K562 (cell line): ENCODE measurements at regions not wholly inside any gene's neighbourhood (a gene's known extent, or its start where the extent isn't known, plus 50 kb on each side); places are given as distances from the start of the nearest gene placed in this dataset.

ENCODE experiments used
- BRF1 ChIP-seq: IDR thresholded peaks from 3 replicates; pipeline ENCODE4 v1.6.1; 2011; ENCODE audit warnings: borderline replicate concordance, mild to moderate bottlenecking; ENCODE audit not compliant: insufficient read length; ENCODE audit errors: extremely low read depth
- CEBPG ChIP-seq, 3 experiments: fragments of 200-800 bp in 1 of 3; sonication (Bioruptor generic) in 1 of 3; sonication (generic) in 1 of 3; formaldehyde crosslinking in 1 of 3; IDR thresholded peaks in 2 of 3; conservative IDR thresholded peaks in 1 of 3; 2 replicates each; pipeline versions ENCODE4 v1.6.1 to v1.8.0; 2016 to 2022; ENCODE audit warnings: missing compliant biosample characterization in 2 of 3, missing genetic modification characterization in 2 of 3, mild to moderate bottlenecking in 1 of 3, missing genetic modification reagents in 1 of 3
- ELF1 ChIP-seq: fragments of 200-800 bp; sonication (Bioruptor generic); IDR thresholded peaks from 2 replicates; pipeline ENCODE4 v1.6.1; 2016; ENCODE audit warnings: missing genetic modification characterization, missing compliant biosample characterization
- IRF9 ChIP-seq: fragments of 450-650 bp; IDR thresholded peaks from 2 replicates; pipeline ENCODE4 v1.6.1; 2016; ENCODE audit warnings: missing biosample characterization, missing genetic modification characterization
- MCM2 ChIP-seq: fragments of 450-650 bp; IDR thresholded peaks from 2 replicates; pipeline ENCODE4 v1.6.1; 2017; ENCODE audit warnings: low read depth, mild to moderate bottlenecking
- MGA ChIP-seq: fragments of 450-650 bp; IDR thresholded peaks from 2 replicates; pipeline ENCODE4 v1.6.1; 2016; ENCODE audit warnings: mild to moderate bottlenecking, moderate library complexity
- ZMIZ1 ChIP-seq, 2 experiments: fragments of 150-350 bp in 1 of 2; IDR thresholded peaks; 2 replicates each; pipeline ENCODE4 v1.6.1; 2012 to 2016; ENCODE audit warnings: low read depth in 2 of 2, low read length in 2 of 2, mild to moderate bottlenecking in 1 of 2, moderate library complexity in 1 of 2

- no peak for TF ChIP-seq MGA
- TF ChIP-seq ZMIZ1 (IDR thresholded peaks at IDR 0.05; ENCODE audit: low read depth in 2 of 2, low read length in 2 of 2), result no peak
- TF ChIP-seq CEBPG (CRISPR knock-in tag; IDR thresholded peaks at IDR 0.05), result no peak
- TF ChIP-seq CEBPG (tag; conservative IDR thresholded peaks at IDR 0.05 in 1 of 2, IDR thresholded peaks at IDR 0.05 in 1 of 2), result no peak
- TF ChIP-seq IRF9, result no peak
- no peak for TF ChIP-seq BRF1
- TF ChIP-seq ELF1 (tag), result no peak
- TF ChIP-seq MCM2, result no peak
These were observed 50.6 kb upstream of the ULK4 start (continued) for GRCh38 chr3:42012383-42012934.
